Lower leg skin (tissue), 3 donors: ENCODE measurements at regions not wholly inside any gene's neighbourhood (a gene's known extent, or its start where the extent isn't known, plus 50 kb on each side); places are given as distances from the start of the nearest gene placed in this dataset.

Source experiments
- POLR2A ChIP-seq, 2 donors: fragments of 450-650 bp; IDR thresholded peaks; one replicate each; pipeline ENCODE4 v1.6.1; 2016 to 2017; ENCODE audit warnings: antibody characterized with exemption in 2 of 2, mild to moderate bottlenecking in 1 of 2, moderate library complexity in 1 of 2
- TF ChIP-seq, protein P1 (sequence below), 3 donors: fragments of 450-650 bp; IDR thresholded peaks; one replicate each; pipeline ENCODE4 v1.5.1; 2016; ENCODE audit warnings: antibody characterized with exemption in 3 of 3, mild to moderate bottlenecking in 3 of 3, moderate library complexity in 2 of 3

DNA sequence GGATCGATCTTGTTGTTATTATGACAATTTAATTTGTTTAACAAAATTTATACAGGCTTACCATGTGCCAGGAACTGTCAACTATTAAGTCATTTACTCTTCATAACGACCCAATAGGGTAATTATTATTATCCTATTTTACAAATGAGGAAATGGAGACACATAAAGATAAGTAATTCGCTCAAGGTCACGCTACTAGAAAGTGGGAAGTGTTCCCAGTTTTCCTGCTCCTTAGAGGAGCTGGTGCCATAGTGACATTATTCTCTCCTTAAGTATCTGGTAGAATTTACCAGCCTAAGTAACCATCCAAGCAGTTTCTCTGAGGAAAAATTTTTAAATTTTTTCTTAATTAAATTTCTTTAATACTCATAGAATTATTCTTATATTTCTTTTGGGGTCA, 360.9 kb upstream of the RNF32 start:
- TF ChIP-seq, protein P1, sequence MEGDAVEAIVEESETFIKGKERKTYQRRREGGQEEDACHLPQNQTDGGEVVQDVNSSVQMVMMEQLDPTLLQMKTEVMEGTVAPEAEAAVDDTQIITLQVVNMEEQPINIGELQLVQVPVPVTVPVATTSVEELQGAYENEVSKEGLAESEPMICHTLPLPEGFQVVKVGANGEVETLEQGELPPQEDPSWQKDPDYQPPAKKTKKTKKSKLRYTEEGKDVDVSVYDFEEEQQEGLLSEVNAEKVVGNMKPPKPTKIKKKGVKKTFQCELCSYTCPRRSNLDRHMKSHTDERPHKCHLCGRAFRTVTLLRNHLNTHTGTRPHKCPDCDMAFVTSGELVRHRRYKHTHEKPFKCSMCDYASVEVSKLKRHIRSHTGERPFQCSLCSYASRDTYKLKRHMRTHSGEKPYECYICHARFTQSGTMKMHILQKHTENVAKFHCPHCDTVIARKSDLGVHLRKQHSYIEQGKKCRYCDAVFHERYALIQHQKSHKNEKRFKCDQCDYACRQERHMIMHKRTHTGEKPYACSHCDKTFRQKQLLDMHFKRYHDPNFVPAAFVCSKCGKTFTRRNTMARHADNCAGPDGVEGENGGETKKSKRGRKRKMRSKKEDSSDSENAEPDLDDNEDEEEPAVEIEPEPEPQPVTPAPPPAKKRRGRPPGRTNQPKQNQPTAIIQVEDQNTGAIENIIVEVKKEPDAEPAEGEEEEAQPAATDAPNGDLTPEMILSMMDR (IDR thresholded peaks at IDR 0.05) = no peak
- TF ChIP-seq POLR2A (IDR thresholded peaks at IDR 0.05) = no peak
